ENCODE measurements at regions not wholly inside any gene's neighbourhood (a gene's known extent, or its start where the extent isn't known, plus 50 kb on each side); places are given as distances from the start of the nearest gene placed in this dataset.

DNA sequence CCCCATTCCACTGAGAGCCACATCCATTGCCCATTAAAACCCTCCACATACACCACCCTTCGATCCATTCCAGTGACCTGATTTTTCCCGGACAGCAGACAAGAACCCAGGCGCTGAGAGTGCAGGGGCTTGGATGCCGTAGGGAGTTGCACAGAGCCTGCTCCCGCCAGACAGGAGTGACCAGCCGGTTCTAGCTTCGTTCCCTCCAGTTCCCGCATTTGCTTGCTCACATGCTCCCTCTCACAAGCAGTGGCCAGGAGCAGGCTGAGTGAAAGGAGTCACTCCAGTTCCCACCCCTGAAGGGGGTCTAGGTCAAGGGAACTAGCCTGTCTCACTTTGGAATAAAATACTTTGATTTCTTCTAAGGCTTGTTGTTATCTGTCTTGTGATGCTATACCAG is 119.5 kb downstream of the SKIDA1 start:
- no peaks in the 10 kb centered on the region for H3K4me1 Mint-ChIP-seq (ENCODE audit: unreplicated experiment)
- no peak overlapping the region for H3K27ac Mint-ChIP-seq
- no peaks in the 10 kb centered on the region for H3K27me3 Mint-ChIP-seq
- TF ChIP-seq, protein P1, sequence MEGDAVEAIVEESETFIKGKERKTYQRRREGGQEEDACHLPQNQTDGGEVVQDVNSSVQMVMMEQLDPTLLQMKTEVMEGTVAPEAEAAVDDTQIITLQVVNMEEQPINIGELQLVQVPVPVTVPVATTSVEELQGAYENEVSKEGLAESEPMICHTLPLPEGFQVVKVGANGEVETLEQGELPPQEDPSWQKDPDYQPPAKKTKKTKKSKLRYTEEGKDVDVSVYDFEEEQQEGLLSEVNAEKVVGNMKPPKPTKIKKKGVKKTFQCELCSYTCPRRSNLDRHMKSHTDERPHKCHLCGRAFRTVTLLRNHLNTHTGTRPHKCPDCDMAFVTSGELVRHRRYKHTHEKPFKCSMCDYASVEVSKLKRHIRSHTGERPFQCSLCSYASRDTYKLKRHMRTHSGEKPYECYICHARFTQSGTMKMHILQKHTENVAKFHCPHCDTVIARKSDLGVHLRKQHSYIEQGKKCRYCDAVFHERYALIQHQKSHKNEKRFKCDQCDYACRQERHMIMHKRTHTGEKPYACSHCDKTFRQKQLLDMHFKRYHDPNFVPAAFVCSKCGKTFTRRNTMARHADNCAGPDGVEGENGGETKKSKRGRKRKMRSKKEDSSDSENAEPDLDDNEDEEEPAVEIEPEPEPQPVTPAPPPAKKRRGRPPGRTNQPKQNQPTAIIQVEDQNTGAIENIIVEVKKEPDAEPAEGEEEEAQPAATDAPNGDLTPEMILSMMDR (conservative IDR thresholded peaks at IDR 0.05), result no peak
- no peak for DNase-seq (ENCODE audit: extremely low spot score, unreplicated experiment)
- H3K36me3 Mint-ChIP-seq, result peaks cover 3% of the 10 kb centered on the region
- no peak overlapping the region for H3K4me3 Mint-ChIP-seq
- peaks cover 10% of the 10 kb centered on the region for H3K9me3 Mint-ChIP-seq

DNA sequence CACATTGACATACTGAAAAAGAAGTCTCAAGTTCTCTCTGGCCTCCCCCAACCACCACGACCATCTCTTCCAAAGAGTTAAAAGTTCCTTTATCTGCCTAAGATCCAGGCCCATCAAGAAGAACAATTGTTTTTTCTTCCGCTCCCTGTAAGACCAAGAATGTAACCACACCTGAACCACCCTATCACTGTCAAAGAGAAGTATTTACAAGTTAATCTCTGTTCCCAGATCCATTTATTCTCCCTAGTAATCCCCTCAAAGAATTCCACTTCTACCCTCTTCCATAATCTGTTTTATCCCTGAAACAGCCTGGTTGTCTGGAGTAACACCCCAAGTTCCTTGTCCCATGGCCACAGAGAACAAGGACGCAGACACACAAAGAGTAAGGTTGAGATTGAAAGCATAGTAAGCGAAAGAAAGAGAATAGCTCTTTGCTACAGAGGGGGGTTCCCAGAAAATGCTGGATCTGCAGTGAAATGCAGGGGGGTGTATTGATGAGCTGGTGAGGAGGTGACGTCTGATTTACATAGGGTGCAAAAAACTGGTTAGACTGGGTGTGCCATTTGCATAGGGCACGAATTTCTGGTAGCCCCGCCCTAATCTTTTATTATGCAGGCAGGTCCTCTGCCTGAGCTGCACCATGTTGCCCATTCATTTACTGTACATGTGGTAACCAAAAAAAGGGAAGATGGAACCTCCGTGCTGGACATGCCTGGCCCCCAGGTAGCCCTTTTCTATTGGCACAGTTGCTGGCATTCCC is 122.0 kb downstream of the SKIDA1 start:
- Mint-ChIP-seq H3K27ac (peak overlapping the region; percentile 95), H3K36me3 (peaks cover 3% of the 10 kb centered on the region), H3K4me3 (peak overlapping the region; percentile 59), H3K27me3 (no peaks in the 10 kb centered on the region), H3K4me1 (ENCODE audit: unreplicated experiment) (peaks cover 16% of the 10 kb centered on the region), H3K9me3 (peaks cover 10% of the 10 kb centered on the region)
- TF ChIP-seq, protein P1 (conservative IDR thresholded peaks at IDR 0.05), result no peak
- DNase-seq (ENCODE audit: extremely low spot score, unreplicated experiment), result no peak

GRCh38 chr10:21402606-21403083 is 122.8 kb downstream of the SKIDA1 start:
- H3K27ac Mint-ChIP-seq, result peak overlapping the region; percentile 95
- TF ChIP-seq, protein P1 (conservative IDR thresholded peaks at IDR 0.05), result no peak
- no peak for DNase-seq (ENCODE audit: extremely low spot score, unreplicated experiment)

GRCh38 chr10:21401196-21401595 is 124.3 kb downstream of the SKIDA1 start:
- no peak for DNase-seq (ENCODE audit: extremely low spot score, unreplicated experiment)

More at GRCh38 chr10:21402606-21403083, 122.8 kb downstream of the SKIDA1 start:
- no peaks in the 10 kb centered on the region for H3K27me3 Mint-ChIP-seq
- H3K36me3 Mint-ChIP-seq, result peaks cover 3% of the 10 kb centered on the region
- peak overlapping the region; percentile 59 for H3K4me3 Mint-ChIP-seq
- peaks cover 16% of the 10 kb centered on the region for H3K4me1 Mint-ChIP-seq (ENCODE audit: unreplicated experiment)
- peaks cover 10% of the 10 kb centered on the region for H3K9me3 Mint-ChIP-seq

GRCh38 chr10:21399392-21400035 is 126.0 kb downstream of the SKIDA1 start:
- H3K27ac Mint-ChIP-seq, result peak overlapping the region; percentile 98
- DNase-seq (ENCODE audit: extremely low spot score, unreplicated experiment), result no peak
- peaks cover 10% of the 10 kb centered on the region for H3K9me3 Mint-ChIP-seq
- TF ChIP-seq, protein P1 (conservative IDR thresholded peaks at IDR 0.05), result no peak
- no peaks in the 10 kb centered on the region for H3K27me3 Mint-ChIP-seq
- peak overlapping the region; percentile 70 for H3K4me3 Mint-ChIP-seq
- H3K36me3 Mint-ChIP-seq, result peaks cover 8% of the 10 kb centered on the region
- H3K4me1 Mint-ChIP-seq (ENCODE audit: unreplicated experiment), result peaks cover 16% of the 10 kb centered on the region

More at GRCh38 chr10:21401196-21401595, 124.3 kb downstream of the SKIDA1 start:
- Mint-ChIP-seq H3K36me3 (peaks cover 3% of the 10 kb centered on the region), H3K4me3 (peak overlapping the region; percentile 28), H3K4me1 (ENCODE audit: unreplicated experiment) (peaks cover 16% of the 10 kb centered on the region), H3K27me3 (no peaks in the 10 kb centered on the region), H3K9me3 (peaks cover 7% of the 10 kb centered on the region), H3K27ac (peak overlapping the region; percentile 95)
- TF ChIP-seq, protein P1 (conservative IDR thresholded peaks at IDR 0.05), result no peak

Measured in type B pancreatic cell (in vitro differentiated cells).